H1 (cell line): ENCODE measurements at regions not wholly inside any gene's neighbourhood (a gene's known extent, or its start where the extent isn't known, plus 50 kb on each side); places are given as distances from the start of the nearest gene placed in this dataset.
A peak's percentile ranks its signal among the peaks of the same experiment; 100 is the strongest.

Source experiments
- CTCF ChIA-PET: fragments of 300-600 bp; sonication (Branson Sonifier 250); formaldehyde crosslinking; loops from one replicate; lab custom pipeline; 2021; ENCODE audit not compliant: partially characterized antibody; lab: Charles Lee
- POLR2A ChIA-PET: fragments of 300-600 bp; sonication (Branson Sonifier 250); formaldehyde crosslinking; loops from one replicate; lab custom pipeline; 2021; ENCODE audit warnings: inconsistent platforms; ENCODE audit not compliant: partially characterized antibody; lab: Charles Lee
- DNase-seq, 2 experiments: peaks; one replicate each; pipeline versions ENCODE4 v3.0.0 to v3.0.0-alpha.2; 2010 to 2022; ENCODE audit warnings: low spot score in 2 of 2, low read depth in 1 of 2, mixed read lengths in 1 of 2
- FAIRE-seq: peaks from 2 replicates; lab custom pipeline; 2011; peaks lifted over from hg19 to GRCh38; lab: Jason Lieb, UNC
- H2AFZ ChIP-seq: 2 replicates; pipeline ENCODE4 v1.8.1; 2012; ENCODE audit warnings: low read length, inconsistent platforms
- H2AK5ac ChIP-seq: 2 replicates; pipeline ENCODE4 v1.6.1; 2013; ENCODE audit warnings: low read depth, low read length
- H2BK120ac ChIP-seq: replicated peaks from 2 replicates; pipeline ENCODE3; 2013; ENCODE audit warnings: low read depth, low read length, inconsistent platforms
- H2BK12ac ChIP-seq: 2 replicates; pipeline ENCODE4 v1.6.1; 2013; ENCODE audit warnings: low read depth, low read length
- H2BK15ac ChIP-seq: 2 replicates; pipeline ENCODE4 v1.6.1; 2013; ENCODE audit warnings: low read length
- H2BK20ac ChIP-seq: 2 replicates; pipeline ENCODE4 v1.6.1; 2013; ENCODE audit warnings: low read length
- H2BK5ac ChIP-seq: 2 replicates; pipeline ENCODE4 v1.6.1; 2013; ENCODE audit warnings: low read depth, low read length
- H3K14ac ChIP-seq: 2 replicates; pipeline ENCODE4 v1.6.1; 2013; ENCODE audit warnings: inconsistent platforms; ENCODE audit not compliant: insufficient read length
- H3K18ac ChIP-seq: 2 replicates; pipeline ENCODE4 v1.6.1; 2013; ENCODE audit warnings: low read length; ENCODE audit errors: extremely low read depth
- H3K23ac ChIP-seq: 2 replicates; pipeline ENCODE4 v1.6.1; 2013; ENCODE audit warnings: inconsistent platforms; ENCODE audit not compliant: insufficient read length
- H3K23me2 ChIP-seq: 2 replicates; pipeline ENCODE4 v1.6.1; 2013; ENCODE audit warnings: low read depth, low read length
- H3K27ac ChIP-seq: 2 replicates; pipeline ENCODE4 v1.6.1; 2011; ENCODE audit warnings: low read depth, low read length, inconsistent platforms
- H3K27me3 ChIP-seq, 4 experiments: replicated peaks in 1 of 4; 1 replicate in 1 of 4; 2 replicates in 3 of 4; pipeline versions ENCODE4 v1.6.1 to v1.8.1; 2011 to 2013; ENCODE audit warnings: low read length in 3 of 4, mild to moderate bottlenecking in 3 of 4, inconsistent platforms in 2 of 4, mixed read lengths in 2 of 4, moderate library complexity in 1 of 4; ENCODE audit not compliant: control insufficient read depth in 3 of 4, insufficient read depth in 3 of 4; ENCODE audit errors: extremely low read depth in 1 of 4
- H3K36me3 ChIP-seq, 4 experiments: 2 replicates each; pipeline versions ENCODE4 v1.6.1 to v1.8.1; 2011 to 2013; ENCODE audit warnings: mild to moderate bottlenecking in 4 of 4, low read length in 3 of 4, moderate library complexity in 2 of 4, control low read depth in 1 of 4, inconsistent platforms in 1 of 4; ENCODE audit not compliant: insufficient read depth in 4 of 4, control insufficient read depth in 2 of 4
- H3K4ac ChIP-seq: replicated peaks from 2 replicates; pipeline ENCODE3; 2013; ENCODE audit warnings: low read length, low read depth, mixed read lengths, inconsistent platforms; ENCODE audit not compliant: insufficient read length
- H3K4me1 ChIP-seq, 4 experiments: replicated peaks in 1 of 4; 1 replicate in 1 of 4; 2 replicates in 3 of 4; pipeline versions ENCODE4 v1.6.1 to v1.8.1; 2011 to 2013; ENCODE audit warnings: low read length in 3 of 4, inconsistent platforms in 2 of 4, mixed read lengths in 1 of 4; ENCODE audit not compliant: insufficient read depth in 4 of 4, control insufficient read depth in 3 of 4
- H3K4me2 ChIP-seq, 2 experiments: 2 replicates each; pipeline versions ENCODE4 v1.6.1 to v1.8.1; 2011 to 2013; ENCODE audit warnings: low read depth in 2 of 2, low read length in 2 of 2, control low read depth in 1 of 2, inconsistent platforms in 1 of 2, mild to moderate bottlenecking in 1 of 2; ENCODE audit not compliant: insufficient read depth in 1 of 2
- H3K4me3 ChIP-seq, 4 experiments: fragments of 200-600, 300-600 bp in 1 of 4; sonication (generic), shearing (Covaris generic), sonication (Bioruptor Twin) in 1 of 4; 2 replicates each; pipeline versions ENCODE4 v1.5.1 to v1.8.1; 2011 to 2016; ENCODE audit warnings: low read length in 4 of 4, low read depth in 3 of 4, control low read depth in 2 of 4, inconsistent platforms in 2 of 4, mild to moderate bottlenecking in 2 of 4, mixed read lengths in 1 of 4, moderate library complexity in 1 of 4; ENCODE audit not compliant: insufficient read depth in 2 of 4; ENCODE audit errors: extremely low read depth in 1 of 4
- H3K56ac ChIP-seq: replicated peaks from 2 replicates; pipeline ENCODE3; 2013; ENCODE audit warnings: low read depth, mild to moderate bottlenecking, mixed read lengths, low read length, inconsistent platforms; ENCODE audit not compliant: insufficient read length
- H3K79me1 ChIP-seq: 2 replicates; pipeline ENCODE4 v1.6.1; 2013; ENCODE audit warnings: low read depth, low read length, control low read depth
- H3K79me2 ChIP-seq, 2 experiments: 2 replicates each; pipeline versions ENCODE4 v1.6.1 to v1.8.1; 2012 to 2013; ENCODE audit warnings: low read length in 2 of 2, mild to moderate bottlenecking in 2 of 2, inconsistent platforms in 1 of 2; ENCODE audit not compliant: insufficient read depth in 2 of 2, control insufficient read depth in 1 of 2
- H3K9ac ChIP-seq, 4 experiments: replicated peaks in 1 of 4; 1 replicate in 1 of 4; 2 replicates in 3 of 4; pipeline versions ENCODE4 v1.6.1 to v1.8.1; 2011 to 2013; ENCODE audit warnings: low read depth in 3 of 4, low read length in 3 of 4, control low read depth in 2 of 4, mild to moderate bottlenecking in 2 of 4, moderate library complexity in 2 of 4, inconsistent platforms in 1 of 4; ENCODE audit errors: extremely low read depth in 1 of 4
- H3K9me3 ChIP-seq, 2 experiments: 2 replicates each; pipeline versions ENCODE4 v1.6.1 to v1.8.1; 2012 to 2013; ENCODE audit warnings: mild to moderate bottlenecking in 2 of 2, moderate library complexity in 2 of 2, control low read depth in 1 of 2, inconsistent platforms in 1 of 2, low read depth in 1 of 2, low read length in 1 of 2, mixed read lengths in 1 of 2; ENCODE audit not compliant: insufficient read depth in 2 of 2
- H4K20me1 ChIP-seq, 2 experiments: replicated peaks in 1 of 2; 2 replicates each; pipeline versions ENCODE3 to v1.8.1; 2011 to 2013; ENCODE audit warnings: inconsistent platforms in 2 of 2, low read length in 2 of 2, mild to moderate bottlenecking in 1 of 2; ENCODE audit not compliant: insufficient read depth in 2 of 2, control insufficient read depth in 1 of 2
- H4K5ac ChIP-seq: 2 replicates; pipeline ENCODE4 v1.6.1; 2013; ENCODE audit warnings: low read length, low read depth, mixed read lengths, inconsistent platforms; ENCODE audit not compliant: insufficient read length
- H4K8ac ChIP-seq: 2 replicates; pipeline ENCODE4 v1.8.0; 2013; ENCODE audit warnings: mild to moderate bottlenecking, moderate library complexity, low read length, inconsistent platforms; ENCODE audit not compliant: insufficient read depth; ENCODE audit errors: extremely low read depth
- H4K91ac ChIP-seq: replicated peaks from 2 replicates; pipeline ENCODE3; 2013; ENCODE audit warnings: low read length, mixed read lengths, inconsistent platforms; ENCODE audit not compliant: insufficient read length
- MAFK ChIP-seq: IDR thresholded peaks from 2 replicates; pipeline ENCODE4 v1.6.1; 2012; ENCODE audit warnings: low read depth, mild to moderate bottlenecking, improper control_type of control experiment, low read length
- PHF8 ChIP-seq: fragments of 200-600 bp; sonication (generic); conservative IDR thresholded peaks from 2 replicates; pipeline ENCODE4 v1.7.1; 2012; ENCODE audit warnings: low read depth, mild to moderate bottlenecking, inconsistent platforms, low read length, moderate library complexity
- WGBS, 2 experiments: shearing (Covaris generic) in 1 of 2; methylation state at CpG; one replicate each; pipeline versions ENCODE4 v1.1.6 to v1.1.7; 2013 to 2015; ENCODE audit warnings: low lambda C conversion rate in 2 of 2, mixed read lengths in 2 of 2, inconsistent platforms in 1 of 2, low coverage in 1 of 2, missing lambda C conversion rate in 1 of 2; ENCODE audit not compliant: insufficient replicate concordance in 2 of 2, insufficient coverage in 1 of 2, insufficient read length in 1 of 2; ENCODE audit errors: extremely low coverage in 1 of 2, missing lambda C conversion rate in 1 of 2; 5-methylcytosine and 5-hydroxymethylcytosine counted together

GRCh38 chr13:47433461-47434005 is 536.7 kb upstream of the HTR2A start:
- Histone ChIP-seq H3K56ac (no peak overlapping the region), H2BK15ac (no peak overlapping the region), H3K4me2 (no peak overlapping the region), H3K27me3 (no peaks in the 10 kb centered on the region), H3K18ac (no peak overlapping the region), H3K4ac (no peak overlapping the region), H4K5ac (no peak overlapping the region), H3K79me1 (no peaks in the 10 kb centered on the region), H3K4me1 (no peaks in the 10 kb centered on the region), H3K23me2 (no peaks in the 10 kb centered on the region), H3K9me3 (0 out of 4 replicates have a peak, but pooled peaks cover 0 to 3% of the 10 kb centered on the region in 2 experiments), H3K9ac (no peak overlapping the region), H4K8ac (no peak overlapping the region), H3K23ac (no peak overlapping the region), H2BK120ac (no peak overlapping the region), H3K79me2 (no peaks in the 10 kb centered on the region), H2BK5ac (no peak overlapping the region), H3K36me3 (no peaks in the 10 kb centered on the region), H2BK20ac (no peak overlapping the region), H3K14ac (no peak overlapping the region), H4K20me1 (no peaks in the 10 kb centered on the region), H2AFZ (no peak overlapping the region), H2AK5ac (no peak overlapping the region), H2BK12ac (no peak overlapping the region), H4K91ac (no peak overlapping the region), H3K4me3 (no peak overlapping the region), H3K27ac (no peak overlapping the region)
- FAIRE-seq (no peak), DNase-seq (no peak)
- TF ChIP-seq MAFK (peak; percentile 4; the same call in 1 of the 2 replicates), PHF8 (no peak)
- WGBS, 2 experiments, result 94% methylated on average over 2 of the region's 2 CpGs; no CpG with 5 or more reads in 1 of the 2 experiments
- POLR2A ChIA-PET, result no interaction called here
- CTCF ChIA-PET, result no interaction called here
